ENCODE measurements at regions not wholly inside any gene's neighbourhood (a gene's known extent, or its start where the extent isn't known, plus 50 kb on each side); places are given as distances from the start of the nearest gene placed in this dataset.

- no peaks in the 10 kb centered on the region for H3K36me3 ChIP-seq
- H3K4me1 ChIP-seq, result no peaks in the 10 kb centered on the region
- no peak for DNase-seq (ENCODE audit: low spot score in 2 of 2)
- intact Hi-C loops (cut with DNase I), result no loop called here
- no peak overlapping the region for H3K27ac ChIP-seq
- no peak for TF ChIP-seq CTCF (IDR thresholded peaks at IDR 0.05)
- no peaks in the 10 kb centered on the region for H3K27me3 ChIP-seq
- H3K4me3 ChIP-seq, result no peak overlapping the region
- no peaks in the 10 kb centered on the region for H3K9me3 ChIP-seq
Measured at GRCh38 chr10:83801983-83802382, 337.3 kb upstream of the GHITM start.

GRCh38 chr10:83806717-83807116 lies 332.6 kb upstream of the GHITM start:
- H3K27me3 ChIP-seq, result no peaks in the 10 kb centered on the region
- H3K4me1 ChIP-seq, result no peaks in the 10 kb centered on the region
- no peaks in the 10 kb centered on the region for H3K36me3 ChIP-seq
- no peaks in the 10 kb centered on the region for H3K9me3 ChIP-seq
- no peak overlapping the region for H3K4me3 ChIP-seq
- no peak overlapping the region for H3K27ac ChIP-seq
- no peak for DNase-seq (ENCODE audit: low spot score in 2 of 2)
- intact Hi-C loops (cut with DNase I), result no loop called here
- no peak for TF ChIP-seq CTCF (IDR thresholded peaks at IDR 0.05)

GRCh38 chr10:83809001-83809400 lies 330.3 kb upstream of the GHITM start:
- Histone ChIP-seq H3K9me3 (no peaks in the 10 kb centered on the region), H3K27ac (no peak overlapping the region)
- TF ChIP-seq CTCF (IDR thresholded peaks at IDR 0.05), result no peak

GRCh38 chr10:83816942-83817341 lies 322.4 kb upstream of the GHITM start:
- Histone ChIP-seq H3K27ac (no peak overlapping the region), H3K4me1 (no peaks in the 10 kb centered on the region), H3K4me3 (no peak overlapping the region), H3K27me3 (no peaks in the 10 kb centered on the region), H3K36me3 (no peaks in the 10 kb centered on the region), H3K9me3 (no peaks in the 10 kb centered on the region)
- DNase-seq (ENCODE audit: low spot score in 2 of 2), result no peak
- TF ChIP-seq CTCF (IDR thresholded peaks at IDR 0.05), result no peak
- intact Hi-C loops (cut with DNase I), result no loop called here

More at GRCh38 chr10:83809001-83809400, 330.3 kb upstream of the GHITM start:
- no peaks in the 10 kb centered on the region for H3K27me3 ChIP-seq
- no peaks in the 10 kb centered on the region for H3K36me3 ChIP-seq
- no peak overlapping the region for H3K4me3 ChIP-seq
- no peaks in the 10 kb centered on the region for H3K4me1 ChIP-seq
- no peak for DNase-seq (ENCODE audit: low spot score in 2 of 2)
- intact Hi-C loops (cut with DNase I), result no loop called here

GRCh38 chr10:83817797-83818196 lies 321.5 kb upstream of the GHITM start:
- Histone ChIP-seq H3K9me3 (no peaks in the 10 kb centered on the region), H3K4me3 (no peak overlapping the region), H3K4me1 (no peaks in the 10 kb centered on the region), H3K27me3 (no peaks in the 10 kb centered on the region), H3K36me3 (no peaks in the 10 kb centered on the region), H3K27ac (no peak overlapping the region)
- no peak for TF ChIP-seq CTCF (IDR thresholded peaks at IDR 0.05)
- intact Hi-C loops (cut with DNase I), result no loop called here
- DNase-seq (ENCODE audit: low spot score in 2 of 2), result no peak

GRCh38 chr10:83819609-83820008 lies 319.7 kb upstream of the GHITM start:
- Histone ChIP-seq H3K27me3 (no peaks in the 10 kb centered on the region), H3K4me3 (no peak overlapping the region), H3K36me3 (no peaks in the 10 kb centered on the region), H3K4me1 (no peaks in the 10 kb centered on the region), H3K9me3 (no peaks in the 10 kb centered on the region), H3K27ac (no peak overlapping the region)
- no peak for TF ChIP-seq CTCF (IDR thresholded peaks at IDR 0.05)
- no peak for DNase-seq (ENCODE audit: low spot score in 2 of 2)
- intact Hi-C loops (cut with DNase I), result no loop called here

Data from ascending aorta (tissue), 2 donors.